Activated T-cell treated with anti-CD3 and anti-CD28 coated beads, Interleukin-2, amount 50 U/mL, for 24 hours (primary cell): ENCODE measurements at regions not wholly inside any gene's neighbourhood (a gene's known extent, or its start where the extent isn't known, plus 50 kb on each side); places are given as distances from the start of the nearest gene placed in this dataset.
A peak's percentile ranks its signal among the peaks of the same experiment; 100 is the strongest.

Experiments used
- DNase-seq: peaks from one replicate; pipeline ENCODE4 v3.0.0-alpha.2; 2020
- H3K27ac Mint-ChIP-seq: 2 replicates; pipeline ENCODE4 v1.8.0; 2020; ENCODE audit warnings: mild to moderate bottlenecking, mixed read lengths
- H3K27me3 Mint-ChIP-seq: 2 replicates; pipeline ENCODE4 v1.8.0; 2020; ENCODE audit warnings: mixed read lengths
- H3K36me3 Mint-ChIP-seq: 2 replicates; pipeline ENCODE4 v1.8.0; 2020; ENCODE audit warnings: low read depth, mixed read lengths
- H3K4me1 Mint-ChIP-seq: 2 replicates; pipeline ENCODE4 v1.8.0; 2020; ENCODE audit warnings: low read depth, mixed read lengths
- H3K4me3 Mint-ChIP-seq: 2 replicates; pipeline ENCODE4 v1.8.0; 2020; ENCODE audit warnings: mild to moderate bottlenecking, moderate library complexity, mixed read lengths
- H3K9me3 Mint-ChIP-seq: 2 replicates; pipeline ENCODE4 v1.8.0; 2020; ENCODE audit warnings: mixed read lengths

- Mint-ChIP-seq H3K4me3 (no peak overlapping the region), H3K27me3 (peaks cover 19% of the 10 kb centered on the region), H3K4me1 (peaks cover 26% of the 10 kb centered on the region), H3K9me3 (no peaks in the 10 kb centered on the region), H3K27ac (no peak overlapping the region), H3K36me3 (no peaks in the 10 kb centered on the region)
- DNase-seq = no peak
Measured at GRCh38 chr9:129263836-129264235, 85.8 kb upstream of the IER5L start.

- Mint-ChIP-seq H3K27ac (no peak overlapping the region), H3K4me1 (peaks cover 34% of the 10 kb centered on the region), H3K27me3 (peaks cover 19% of the 10 kb centered on the region), H3K36me3 (no peaks in the 10 kb centered on the region), H3K9me3 (no peaks in the 10 kb centered on the region), H3K4me3 (no peak overlapping the region)
- no peak for DNase-seq
Measured at GRCh38 chr9:129262261-129262660, 84.2 kb upstream of the IER5L start.

- Mint-ChIP-seq H3K36me3 (no peaks in the 10 kb centered on the region), H3K4me1 (peaks cover 34% of the 10 kb centered on the region), H3K4me3 (peak overlapping the region; percentile 54), H3K9me3 (no peaks in the 10 kb centered on the region), H3K27ac (no peak overlapping the region), H3K27me3 (peaks cover 19% of the 10 kb centered on the region)
- no peak for DNase-seq
Measured at GRCh38 chr9:129259375-129259774, 81.3 kb upstream of the IER5L start.

GRCh38 chr9:129258823-129259301 is 80.8 kb upstream of the IER5L start:
- no peaks in the 10 kb centered on the region for H3K36me3 Mint-ChIP-seq
- DNase-seq = peak; percentile 55
- H3K27me3 Mint-ChIP-seq = peaks cover 19% of the 10 kb centered on the region
- no peaks in the 10 kb centered on the region for H3K9me3 Mint-ChIP-seq
- peak overlapping the region; percentile 23 for H3K27ac Mint-ChIP-seq
- H3K4me3 Mint-ChIP-seq = peak overlapping the region; percentile 54
- peaks cover 34% of the 10 kb centered on the region for H3K4me1 Mint-ChIP-seq

- H3K9me3 Mint-ChIP-seq = no peaks in the 10 kb centered on the region
- H3K36me3 Mint-ChIP-seq = no peaks in the 10 kb centered on the region
- no peak overlapping the region for H3K27ac Mint-ChIP-seq
- H3K4me1 Mint-ChIP-seq = peaks cover 34% of the 10 kb centered on the region
- H3K4me3 Mint-ChIP-seq = peak overlapping the region; percentile 47
- H3K27me3 Mint-ChIP-seq = peaks cover 15% of the 10 kb centered on the region
- DNase-seq = peak; percentile 92
Measured at GRCh38 chr9:129258124-129258822, 80.2 kb upstream of the IER5L start.

GRCh38 chr9:129256959-129257713 is 79.1 kb upstream of the IER5L start:
- DNase-seq = no peak
- Mint-ChIP-seq H3K27ac (no peak overlapping the region), H3K4me3 (no peak overlapping the region), H3K9me3 (no peaks in the 10 kb centered on the region), H3K36me3 (no peaks in the 10 kb centered on the region), H3K27me3 (peaks cover 11% of the 10 kb centered on the region), H3K4me1 (peaks cover 33% of the 10 kb centered on the region)

GRCh38 chr9:129254566-129255287 is 76.7 kb upstream of the IER5L start:
- Mint-ChIP-seq H3K27ac (no peak overlapping the region), H3K9me3 (no peaks in the 10 kb centered on the region), H3K4me1 (peaks cover 26% of the 10 kb centered on the region), H3K4me3 (no peak overlapping the region), H3K36me3 (no peaks in the 10 kb centered on the region), H3K27me3 (peaks cover 9% of the 10 kb centered on the region)
- DNase-seq = no peak

GRCh38 chr9:129253803-129254381 is 75.8 kb upstream of the IER5L start:
- H3K36me3 Mint-ChIP-seq = no peaks in the 10 kb centered on the region
- peaks cover 17% of the 10 kb centered on the region for H3K4me1 Mint-ChIP-seq
- H3K27me3 Mint-ChIP-seq = peaks cover 1% of the 10 kb centered on the region
- H3K27ac Mint-ChIP-seq = no peak overlapping the region
- H3K9me3 Mint-ChIP-seq = no peaks in the 10 kb centered on the region
- H3K4me3 Mint-ChIP-seq = no peak overlapping the region
- DNase-seq = no peak

GRCh38 chr9:129252937-129253802 is 75.1 kb upstream of the IER5L start:
- Mint-ChIP-seq H3K9me3 (no peaks in the 10 kb centered on the region), H3K27ac (no peak overlapping the region), H3K4me3 (no peak overlapping the region), H3K36me3 (no peaks in the 10 kb centered on the region), H3K27me3 (no peaks in the 10 kb centered on the region), H3K4me1 (peaks cover 14% of the 10 kb centered on the region)
- DNase-seq = no peak

GRCh38 chr9:129250786-129251185 is 72.7 kb upstream of the IER5L start:
- no peak overlapping the region for H3K4me3 Mint-ChIP-seq
- no peaks in the 10 kb centered on the region for H3K9me3 Mint-ChIP-seq
- H3K27ac Mint-ChIP-seq = no peak overlapping the region
- H3K27me3 Mint-ChIP-seq = no peaks in the 10 kb centered on the region
- peaks cover 9% of the 10 kb centered on the region for H3K4me1 Mint-ChIP-seq
- H3K36me3 Mint-ChIP-seq = no peaks in the 10 kb centered on the region
- no peak for DNase-seq

GRCh38 chr9:129247285-129248153 is 69.5 kb upstream of the IER5L start:
- Mint-ChIP-seq H3K27me3 (no peaks in the 10 kb centered on the region), H3K4me3 (no peak overlapping the region), H3K36me3 (no peaks in the 10 kb centered on the region), H3K9me3 (no peaks in the 10 kb centered on the region), H3K27ac (no peak overlapping the region), H3K4me1 (peaks cover 9% of the 10 kb centered on the region)
- DNase-seq = no peak

- no peak for DNase-seq
- peaks cover 7% of the 10 kb centered on the region for H3K4me1 Mint-ChIP-seq
- no peaks in the 10 kb centered on the region for H3K27me3 Mint-ChIP-seq
- no peaks in the 10 kb centered on the region for H3K9me3 Mint-ChIP-seq
- H3K4me3 Mint-ChIP-seq = no peak overlapping the region
- H3K36me3 Mint-ChIP-seq = no peaks in the 10 kb centered on the region
- no peak overlapping the region for H3K27ac Mint-ChIP-seq
Measured at GRCh38 chr9:129245276-129245675, 67.2 kb upstream of the IER5L start.

- H3K27me3 Mint-ChIP-seq = no peaks in the 10 kb centered on the region
- no peaks in the 10 kb centered on the region for H3K36me3 Mint-ChIP-seq
- peaks cover 16% of the 10 kb centered on the region for H3K4me1 Mint-ChIP-seq
- no peaks in the 10 kb centered on the region for H3K9me3 Mint-ChIP-seq
- H3K4me3 Mint-ChIP-seq = no peak overlapping the region
- no peak for DNase-seq
- no peak overlapping the region for H3K27ac Mint-ChIP-seq
Measured at GRCh38 chr9:129242971-129243561, 65.0 kb upstream of the IER5L start.
